ENCODE measurements at regions not wholly inside any gene's neighbourhood (a gene's known extent, or its start where the extent isn't known, plus 50 kb on each side); places are given as distances from the start of the nearest gene placed in this dataset.

- Histone ChIP-seq H3K4me1 (ENCODE audit: control insufficient read depth, insufficient read depth, low read length) (no peaks in the 10 kb centered on the region), H3K36me3 (ENCODE audit: control insufficient read depth, insufficient read depth, low read length) (no peaks in the 10 kb centered on the region), H3K27me3 (ENCODE audit: control insufficient read depth, insufficient read depth, low read length) (no peaks in the 10 kb centered on the region), H3K4me3 (ENCODE audit: low read depth in 2 of 2, low read length in 2 of 2) (no peak overlapping the region), H3K9me3 (ENCODE audit: control insufficient read depth, insufficient read depth, low read depth, low read length) (0 out of 2 replicates have a peak, but pooled peaks cover 3% of the 10 kb centered on the region), H3K27ac (ENCODE audit: low read length) (no peak overlapping the region)
- POLR2A ChIA-PET, result no interaction called here
- ATAC-seq (no peak), DNase-seq (ENCODE audit: low read depth, low spot score) (no peak)
- intact Hi-C loops (cut with micrococcal nuclease; ENCODE audit: unreplicated experiment) (no loop called here), in situ Hi-C loops (cut with HindIII; ENCODE audit: low pct_unique_long_range_greater_than_20kb, low sequenced_read_pairs) (no loop called here)
- no TSS peak for BruUV-seq (replicated peaks)
- TF ChIP-seq SIN3A (IDR thresholded peaks at IDR 0.05; ENCODE audit: borderline replicate concordance, insufficient read depth, low read depth, low read length), result no peak
- TF ChIP-seq CTCF (IDR thresholded peaks at IDR 0.05), result no peak
- no peak for TF ChIP-seq TCF7L2 (IDR thresholded peaks at IDR 0.05; ENCODE audit: low read depth, low read length)
- TF ChIP-seq POLR2AphosphoS5 (IDR thresholded peaks at IDR 0.05; ENCODE audit: low read depth, low read length), result no peak
- TF ChIP-seq REST (IDR thresholded peaks at IDR 0.05; ENCODE audit: insufficient read depth in 1 of 2, low read depth in 2 of 2, low read length in 1 of 2), result no peak
- CTCF ChIA-PET, result no interaction called here
Measured at GRCh38 chr5:3059488-3059887, 308.0 kb upstream of the IRX2 start.

- H3K4me3 ChIP-seq (ENCODE audit: low read depth in 2 of 2, low read length in 2 of 2), result no peak overlapping the region
- no TSS peak for BruUV-seq (replicated peaks)
- ATAC-seq (no peak), DNase-seq (ENCODE audit: low read depth, low spot score) (no peak)
- H3K36me3 ChIP-seq (ENCODE audit: control insufficient read depth, insufficient read depth, low read length), result no peaks in the 10 kb centered on the region
- no peak overlapping the region for H3K27ac ChIP-seq (ENCODE audit: low read length)
- TF ChIP-seq CTCF (IDR thresholded peaks at IDR 0.05), result no peak
- no peak for TF ChIP-seq POLR2AphosphoS5 (IDR thresholded peaks at IDR 0.05; ENCODE audit: low read depth, low read length)
- no peak for TF ChIP-seq SIN3A (IDR thresholded peaks at IDR 0.05; ENCODE audit: borderline replicate concordance, insufficient read depth, low read depth, low read length)
- no peak for TF ChIP-seq REST (IDR thresholded peaks at IDR 0.05; ENCODE audit: insufficient read depth in 1 of 2, low read depth in 2 of 2, low read length in 1 of 2)
- TF ChIP-seq TCF7L2 (IDR thresholded peaks at IDR 0.05; ENCODE audit: low read depth, low read length), result no peak
- in situ Hi-C loops (cut with HindIII; ENCODE audit: low pct_unique_long_range_greater_than_20kb, low sequenced_read_pairs), result no loop called here
- POLR2A ChIA-PET, result no interaction called here
- 0 out of 2 replicates have a peak, but pooled peaks cover 3% of the 10 kb centered on the region for H3K9me3 ChIP-seq (ENCODE audit: control insufficient read depth, insufficient read depth, low read depth, low read length)
- intact Hi-C loops (cut with micrococcal nuclease; ENCODE audit: unreplicated experiment), result no loop called here
- H3K27me3 ChIP-seq (ENCODE audit: control insufficient read depth, insufficient read depth, low read length), result no peaks in the 10 kb centered on the region
- CTCF ChIA-PET, result no interaction called here
- no peaks in the 10 kb centered on the region for H3K4me1 ChIP-seq (ENCODE audit: control insufficient read depth, insufficient read depth, low read length)
Measured at GRCh38 chr5:3058942-3059341, 307.5 kb upstream of the IRX2 start.

All from Panc1 (cell line).